ENCODE measurements at regions not wholly inside any gene's neighbourhood (a gene's known extent, or its start where the extent isn't known, plus 50 kb on each side); places are given as distances from the start of the nearest gene placed in this dataset.

DNA sequence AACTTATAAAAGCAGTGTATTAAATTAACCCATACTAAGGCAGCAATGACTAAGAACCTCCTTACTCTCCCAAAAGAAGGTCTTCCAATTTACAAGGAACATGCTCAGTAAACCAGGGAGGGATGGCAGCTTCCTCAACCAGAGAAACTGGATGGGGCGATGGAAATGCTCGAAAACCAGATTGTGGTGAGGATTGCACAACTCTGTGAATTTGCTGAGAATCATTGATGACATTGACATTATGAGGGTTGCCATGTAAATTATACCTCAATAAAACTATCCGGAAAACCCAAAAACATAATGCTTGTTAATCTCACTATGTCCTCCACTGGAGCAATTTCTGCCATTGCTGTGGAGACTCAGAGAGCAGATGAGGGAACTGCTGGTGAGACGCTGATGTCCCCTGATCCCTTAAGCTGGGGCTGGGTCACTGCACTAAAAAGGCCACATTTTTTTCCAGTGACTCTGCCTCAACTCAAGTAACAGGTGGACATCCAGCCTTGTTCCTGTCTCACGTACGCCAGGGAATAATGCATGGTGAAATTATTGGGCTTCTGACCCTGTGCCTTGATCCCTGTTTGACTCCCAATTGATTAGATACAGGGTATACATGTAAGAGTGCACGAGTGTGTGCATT lies 288.3 kb downstream of the CYP26B1 start:
- Mint-ChIP-seq H3K36me3 (ENCODE audit: insufficient read depth, unreplicated experiment) (no peaks in the 10 kb centered on the region), H3K9me3 (ENCODE audit: low read depth, unreplicated experiment) (no peaks in the 10 kb centered on the region), H3K27me3 (ENCODE audit: unreplicated experiment) (peaks cover 100% of the 10 kb centered on the region), H3K4me1 (ENCODE audit: low read depth, unreplicated experiment) (no peaks in the 10 kb centered on the region), H3K27ac (ENCODE audit: unreplicated experiment) (no peak overlapping the region), H3K4me3 (ENCODE audit: low read depth, unreplicated experiment) (no peak overlapping the region)
- intact Hi-C loops (cut with micrococcal nuclease; ENCODE audit: unreplicated experiment), result no loop called here
- TF ChIP-seq, protein P1, sequence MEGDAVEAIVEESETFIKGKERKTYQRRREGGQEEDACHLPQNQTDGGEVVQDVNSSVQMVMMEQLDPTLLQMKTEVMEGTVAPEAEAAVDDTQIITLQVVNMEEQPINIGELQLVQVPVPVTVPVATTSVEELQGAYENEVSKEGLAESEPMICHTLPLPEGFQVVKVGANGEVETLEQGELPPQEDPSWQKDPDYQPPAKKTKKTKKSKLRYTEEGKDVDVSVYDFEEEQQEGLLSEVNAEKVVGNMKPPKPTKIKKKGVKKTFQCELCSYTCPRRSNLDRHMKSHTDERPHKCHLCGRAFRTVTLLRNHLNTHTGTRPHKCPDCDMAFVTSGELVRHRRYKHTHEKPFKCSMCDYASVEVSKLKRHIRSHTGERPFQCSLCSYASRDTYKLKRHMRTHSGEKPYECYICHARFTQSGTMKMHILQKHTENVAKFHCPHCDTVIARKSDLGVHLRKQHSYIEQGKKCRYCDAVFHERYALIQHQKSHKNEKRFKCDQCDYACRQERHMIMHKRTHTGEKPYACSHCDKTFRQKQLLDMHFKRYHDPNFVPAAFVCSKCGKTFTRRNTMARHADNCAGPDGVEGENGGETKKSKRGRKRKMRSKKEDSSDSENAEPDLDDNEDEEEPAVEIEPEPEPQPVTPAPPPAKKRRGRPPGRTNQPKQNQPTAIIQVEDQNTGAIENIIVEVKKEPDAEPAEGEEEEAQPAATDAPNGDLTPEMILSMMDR (IDR thresholded peaks at IDR 0.05; ENCODE audit: unreplicated experiment), result no peak
- BruUV-seq (replicated peaks), result no TSS peak
- CTCF ChIA-PET, result no interaction called here
- DNase-seq, result no peak

DNA sequence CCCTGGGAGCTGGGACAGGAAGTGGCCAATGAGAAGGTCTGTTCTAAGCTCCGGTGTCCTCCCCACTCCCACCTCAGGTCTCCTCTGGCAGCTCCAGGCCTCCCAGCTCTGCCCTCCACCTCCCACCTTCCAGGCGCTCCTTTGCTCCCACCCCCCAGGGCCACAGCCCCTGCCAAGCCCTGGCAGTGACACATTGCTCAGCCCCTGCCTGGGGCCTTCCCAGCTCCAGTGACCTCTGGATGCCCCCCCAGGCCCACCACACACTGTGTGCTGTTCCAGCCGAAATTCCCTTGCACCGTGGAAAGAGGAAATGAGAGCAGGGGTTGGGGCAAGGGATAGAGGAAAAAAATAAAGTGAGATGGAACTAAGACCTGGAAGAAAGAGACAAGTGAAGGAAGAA lies 289.6 kb downstream of the CYP26B1 start:
- H3K4me3 Mint-ChIP-seq (ENCODE audit: low read depth, unreplicated experiment), result no peak overlapping the region
- no TSS peak for BruUV-seq (replicated peaks)
- H3K9me3 Mint-ChIP-seq (ENCODE audit: low read depth, unreplicated experiment), result no peaks in the 10 kb centered on the region
- H3K27me3 Mint-ChIP-seq (ENCODE audit: unreplicated experiment), result peaks cover 100% of the 10 kb centered on the region
- TF ChIP-seq, protein P1 (IDR thresholded peaks at IDR 0.05; ENCODE audit: unreplicated experiment), result no peak
- CTCF ChIA-PET, result no interaction called here
- H3K4me1 Mint-ChIP-seq (ENCODE audit: low read depth, unreplicated experiment), result no peaks in the 10 kb centered on the region
- no peak for DNase-seq
- H3K36me3 Mint-ChIP-seq (ENCODE audit: insufficient read depth, unreplicated experiment), result no peaks in the 10 kb centered on the region
- no peak overlapping the region for H3K27ac Mint-ChIP-seq (ENCODE audit: unreplicated experiment)
- intact Hi-C loops (cut with micrococcal nuclease; ENCODE audit: unreplicated experiment), result no loop called here

DNA sequence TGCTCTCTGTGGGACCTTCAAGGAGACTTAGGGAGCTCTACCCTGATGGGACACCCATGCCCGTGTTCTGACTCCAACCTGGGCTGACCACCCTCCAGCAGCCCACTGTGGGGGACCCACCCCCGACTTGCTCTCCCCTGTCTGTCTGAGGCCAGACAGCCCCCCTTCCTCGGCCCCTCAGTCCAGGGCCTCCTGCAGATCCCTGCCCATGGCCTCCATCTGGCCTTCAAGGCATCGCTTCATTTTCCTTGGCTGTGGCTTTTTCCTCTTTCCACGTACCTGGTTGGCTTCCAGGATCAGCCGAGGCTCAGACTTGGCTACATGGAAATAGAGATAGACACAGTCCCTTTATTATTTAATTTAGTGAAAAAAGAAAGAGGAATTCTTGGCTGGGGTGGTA lies 290.0 kb downstream of the CYP26B1 start:
- Mint-ChIP-seq H3K4me1 (ENCODE audit: low read depth, unreplicated experiment) (no peaks in the 10 kb centered on the region), H3K36me3 (ENCODE audit: insufficient read depth, unreplicated experiment) (no peaks in the 10 kb centered on the region), H3K27me3 (ENCODE audit: unreplicated experiment) (peaks cover 100% of the 10 kb centered on the region), H3K27ac (ENCODE audit: unreplicated experiment) (no peak overlapping the region), H3K9me3 (ENCODE audit: low read depth, unreplicated experiment) (no peaks in the 10 kb centered on the region), H3K4me3 (ENCODE audit: low read depth, unreplicated experiment) (no peak overlapping the region)
- DNase-seq, result no peak
- TF ChIP-seq, protein P1 (IDR thresholded peaks at IDR 0.05; ENCODE audit: unreplicated experiment), result no peak
- intact Hi-C loops (cut with micrococcal nuclease; ENCODE audit: unreplicated experiment), result no loop called here
- CTCF ChIA-PET, result no interaction called here
- no TSS peak for BruUV-seq (replicated peaks)

DNA sequence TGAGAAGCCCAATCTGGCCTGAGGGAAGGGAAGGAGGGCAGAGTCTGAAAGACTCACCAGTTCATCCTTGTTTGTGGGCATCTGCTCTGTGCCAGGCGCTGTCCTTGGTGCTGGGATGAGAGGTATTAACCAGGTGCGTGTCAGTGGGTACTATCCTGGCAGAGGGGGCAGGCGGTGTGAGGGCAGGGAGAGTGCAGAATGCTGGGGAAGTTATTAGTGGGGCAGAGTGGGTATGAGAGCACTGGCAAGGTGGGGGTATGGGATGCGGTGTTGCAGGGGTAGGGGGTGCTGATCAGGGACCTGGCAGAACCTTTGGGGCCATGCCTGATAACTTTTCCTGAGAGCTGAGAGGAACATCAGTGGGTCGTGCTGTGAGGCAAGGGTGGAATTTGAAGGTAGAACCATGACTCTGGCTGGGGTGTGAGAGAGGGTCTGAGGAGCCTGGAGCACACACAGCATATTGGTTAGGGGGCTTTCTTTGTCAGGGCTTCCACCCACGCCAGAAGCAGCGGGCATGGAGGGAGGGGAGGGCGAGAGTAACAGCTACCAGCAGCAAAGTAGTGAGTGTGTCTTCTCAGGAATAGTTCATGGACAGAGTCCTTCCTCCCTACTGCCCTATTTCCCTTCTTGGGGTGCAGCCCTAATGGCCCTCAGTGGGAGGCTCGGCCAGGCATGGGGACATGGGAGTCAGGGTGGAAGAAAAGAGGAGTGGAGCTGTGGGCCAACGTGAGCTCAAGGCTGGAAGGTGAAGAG lies 290.7 kb downstream of the CYP26B1 start:
- DNase-seq, result peak; percentile 24
- no peaks in the 10 kb centered on the region for H3K36me3 Mint-ChIP-seq (ENCODE audit: insufficient read depth, unreplicated experiment)
- peaks cover 100% of the 10 kb centered on the region for H3K27me3 Mint-ChIP-seq (ENCODE audit: unreplicated experiment)
- CTCF ChIA-PET, result no interaction called here
- no peak overlapping the region for H3K27ac Mint-ChIP-seq (ENCODE audit: unreplicated experiment)
- H3K4me3 Mint-ChIP-seq (ENCODE audit: low read depth, unreplicated experiment), result no peak overlapping the region
- no peaks in the 10 kb centered on the region for H3K9me3 Mint-ChIP-seq (ENCODE audit: low read depth, unreplicated experiment)
- TF ChIP-seq, protein P1 (IDR thresholded peaks at IDR 0.05; ENCODE audit: unreplicated experiment), result no peak
- no peaks in the 10 kb centered on the region for H3K4me1 Mint-ChIP-seq (ENCODE audit: low read depth, unreplicated experiment)
- BruUV-seq (replicated peaks), result no TSS peak
- intact Hi-C loops (cut with micrococcal nuclease; ENCODE audit: unreplicated experiment), result no loop called here

All from Calu3 (cell line).